H1 (cell line): ENCODE measurements at regions not wholly inside any gene's neighbourhood (a gene's known extent, or its start where the extent isn't known, plus 50 kb on each side); places are given as distances from the start of the nearest gene placed in this dataset.

Experiments
- CTCF ChIA-PET: fragments of 300-600 bp; sonication (Branson Sonifier 250); formaldehyde crosslinking; loops from one replicate; lab custom pipeline; 2021; ENCODE audit not compliant: partially characterized antibody; lab: Charles Lee
- POLR2A ChIA-PET: fragments of 300-600 bp; sonication (Branson Sonifier 250); formaldehyde crosslinking; loops from one replicate; lab custom pipeline; 2021; ENCODE audit warnings: inconsistent platforms; ENCODE audit not compliant: partially characterized antibody; lab: Charles Lee
- DNase-seq, 2 experiments: peaks; one replicate each; pipeline versions ENCODE4 v3.0.0 to v3.0.0-alpha.2; 2010 to 2022; ENCODE audit warnings: low spot score in 2 of 2, low read depth in 1 of 2, mixed read lengths in 1 of 2
- FAIRE-seq: peaks from 2 replicates; lab custom pipeline; 2011; peaks lifted over from hg19 to GRCh38; lab: Jason Lieb, UNC
- H2AFZ ChIP-seq: 2 replicates; pipeline ENCODE4 v1.8.1; 2012; ENCODE audit warnings: low read length, inconsistent platforms
- H2AK5ac ChIP-seq: 2 replicates; pipeline ENCODE4 v1.6.1; 2013; ENCODE audit warnings: low read depth, low read length
- H2BK120ac ChIP-seq: replicated peaks from 2 replicates; pipeline ENCODE3; 2013; ENCODE audit warnings: low read depth, low read length, inconsistent platforms
- H2BK12ac ChIP-seq: 2 replicates; pipeline ENCODE4 v1.6.1; 2013; ENCODE audit warnings: low read depth, low read length
- H2BK15ac ChIP-seq: 2 replicates; pipeline ENCODE4 v1.6.1; 2013; ENCODE audit warnings: low read length
- H2BK20ac ChIP-seq: 2 replicates; pipeline ENCODE4 v1.6.1; 2013; ENCODE audit warnings: low read length
- H2BK5ac ChIP-seq: 2 replicates; pipeline ENCODE4 v1.6.1; 2013; ENCODE audit warnings: low read depth, low read length
- H3K14ac ChIP-seq: 2 replicates; pipeline ENCODE4 v1.6.1; 2013; ENCODE audit warnings: inconsistent platforms; ENCODE audit not compliant: insufficient read length
- H3K18ac ChIP-seq: 2 replicates; pipeline ENCODE4 v1.6.1; 2013; ENCODE audit warnings: low read length; ENCODE audit errors: extremely low read depth
- H3K23ac ChIP-seq: 2 replicates; pipeline ENCODE4 v1.6.1; 2013; ENCODE audit warnings: inconsistent platforms; ENCODE audit not compliant: insufficient read length
- H3K23me2 ChIP-seq: 2 replicates; pipeline ENCODE4 v1.6.1; 2013; ENCODE audit warnings: low read depth, low read length
- H3K27ac ChIP-seq: 2 replicates; pipeline ENCODE4 v1.6.1; 2011; ENCODE audit warnings: low read depth, low read length, inconsistent platforms
- H3K27me3 ChIP-seq, 4 experiments: replicated peaks in 1 of 4; 1 replicate in 1 of 4; 2 replicates in 3 of 4; pipeline versions ENCODE4 v1.6.1 to v1.8.1; 2011 to 2013; ENCODE audit warnings: low read length in 3 of 4, mild to moderate bottlenecking in 3 of 4, inconsistent platforms in 2 of 4, mixed read lengths in 2 of 4, moderate library complexity in 1 of 4; ENCODE audit not compliant: control insufficient read depth in 3 of 4, insufficient read depth in 3 of 4; ENCODE audit errors: extremely low read depth in 1 of 4
- H3K36me3 ChIP-seq, 4 experiments: 2 replicates each; pipeline versions ENCODE4 v1.6.1 to v1.8.1; 2011 to 2013; ENCODE audit warnings: mild to moderate bottlenecking in 4 of 4, low read length in 3 of 4, moderate library complexity in 2 of 4, control low read depth in 1 of 4, inconsistent platforms in 1 of 4; ENCODE audit not compliant: insufficient read depth in 4 of 4, control insufficient read depth in 2 of 4
- H3K4ac ChIP-seq: replicated peaks from 2 replicates; pipeline ENCODE3; 2013; ENCODE audit warnings: low read length, low read depth, mixed read lengths, inconsistent platforms; ENCODE audit not compliant: insufficient read length
- H3K4me1 ChIP-seq, 4 experiments: replicated peaks in 1 of 4; 1 replicate in 1 of 4; 2 replicates in 3 of 4; pipeline versions ENCODE4 v1.6.1 to v1.8.1; 2011 to 2013; ENCODE audit warnings: low read length in 3 of 4, inconsistent platforms in 2 of 4, mixed read lengths in 1 of 4; ENCODE audit not compliant: insufficient read depth in 4 of 4, control insufficient read depth in 3 of 4
- H3K4me2 ChIP-seq, 2 experiments: 2 replicates each; pipeline versions ENCODE4 v1.6.1 to v1.8.1; 2011 to 2013; ENCODE audit warnings: low read depth in 2 of 2, low read length in 2 of 2, control low read depth in 1 of 2, inconsistent platforms in 1 of 2, mild to moderate bottlenecking in 1 of 2; ENCODE audit not compliant: insufficient read depth in 1 of 2
- H3K4me3 ChIP-seq, 4 experiments: fragments of 200-600, 300-600 bp in 1 of 4; sonication (generic), shearing (Covaris generic), sonication (Bioruptor Twin) in 1 of 4; 2 replicates each; pipeline versions ENCODE4 v1.5.1 to v1.8.1; 2011 to 2016; ENCODE audit warnings: low read length in 4 of 4, low read depth in 3 of 4, control low read depth in 2 of 4, inconsistent platforms in 2 of 4, mild to moderate bottlenecking in 2 of 4, mixed read lengths in 1 of 4, moderate library complexity in 1 of 4; ENCODE audit not compliant: insufficient read depth in 2 of 4; ENCODE audit errors: extremely low read depth in 1 of 4
- H3K56ac ChIP-seq: replicated peaks from 2 replicates; pipeline ENCODE3; 2013; ENCODE audit warnings: low read depth, mild to moderate bottlenecking, mixed read lengths, low read length, inconsistent platforms; ENCODE audit not compliant: insufficient read length
- H3K79me1 ChIP-seq: 2 replicates; pipeline ENCODE4 v1.6.1; 2013; ENCODE audit warnings: low read depth, low read length, control low read depth
- H3K79me2 ChIP-seq, 2 experiments: 2 replicates each; pipeline versions ENCODE4 v1.6.1 to v1.8.1; 2012 to 2013; ENCODE audit warnings: low read length in 2 of 2, mild to moderate bottlenecking in 2 of 2, inconsistent platforms in 1 of 2; ENCODE audit not compliant: insufficient read depth in 2 of 2, control insufficient read depth in 1 of 2
- H3K9ac ChIP-seq, 4 experiments: replicated peaks in 1 of 4; 1 replicate in 1 of 4; 2 replicates in 3 of 4; pipeline versions ENCODE4 v1.6.1 to v1.8.1; 2011 to 2013; ENCODE audit warnings: low read depth in 3 of 4, low read length in 3 of 4, control low read depth in 2 of 4, mild to moderate bottlenecking in 2 of 4, moderate library complexity in 2 of 4, inconsistent platforms in 1 of 4; ENCODE audit errors: extremely low read depth in 1 of 4
- H3K9me3 ChIP-seq, 2 experiments: 2 replicates each; pipeline versions ENCODE4 v1.6.1 to v1.8.1; 2012 to 2013; ENCODE audit warnings: mild to moderate bottlenecking in 2 of 2, moderate library complexity in 2 of 2, control low read depth in 1 of 2, inconsistent platforms in 1 of 2, low read depth in 1 of 2, low read length in 1 of 2, mixed read lengths in 1 of 2; ENCODE audit not compliant: insufficient read depth in 2 of 2
- H4K20me1 ChIP-seq, 2 experiments: replicated peaks in 1 of 2; 2 replicates each; pipeline versions ENCODE3 to v1.8.1; 2011 to 2013; ENCODE audit warnings: inconsistent platforms in 2 of 2, low read length in 2 of 2, mild to moderate bottlenecking in 1 of 2; ENCODE audit not compliant: insufficient read depth in 2 of 2, control insufficient read depth in 1 of 2
- H4K5ac ChIP-seq: 2 replicates; pipeline ENCODE4 v1.6.1; 2013; ENCODE audit warnings: low read length, low read depth, mixed read lengths, inconsistent platforms; ENCODE audit not compliant: insufficient read length
- H4K8ac ChIP-seq: 2 replicates; pipeline ENCODE4 v1.8.0; 2013; ENCODE audit warnings: mild to moderate bottlenecking, moderate library complexity, low read length, inconsistent platforms; ENCODE audit not compliant: insufficient read depth; ENCODE audit errors: extremely low read depth
- H4K91ac ChIP-seq: replicated peaks from 2 replicates; pipeline ENCODE3; 2013; ENCODE audit warnings: low read length, mixed read lengths, inconsistent platforms; ENCODE audit not compliant: insufficient read length
- BRCA1 ChIP-seq: IDR thresholded peaks from 2 replicates; pipeline ENCODE4 v1.6.1; 2012; ENCODE audit warnings: low read depth, low read length, improper control_type of control experiment
- CBX8 ChIP-seq: fragments of 300-800, 300-1000 bp; sonication (generic); IDR thresholded peaks from 2 replicates; pipeline ENCODE4 v1.7.1; 2016; ENCODE audit warnings: low read depth, low read length, borderline replicate concordance
- CEBPB ChIP-seq: IDR thresholded peaks from 2 replicates; pipeline ENCODE4 v1.6.1; 2012; ENCODE audit warnings: low read depth, low read length
- EZH2 ChIP-seq: fragments of 200-600 bp; sonication (generic); IDR thresholded peaks from 2 replicates; pipeline ENCODE4 v1.7.1; 2012; ENCODE audit warnings: low read depth, mild to moderate bottlenecking, moderate library complexity, low read length, inconsistent platforms; ENCODE audit not compliant: severe bottlenecking
- PHF8 ChIP-seq: fragments of 200-600 bp; sonication (generic); conservative IDR thresholded peaks from 2 replicates; pipeline ENCODE4 v1.7.1; 2012; ENCODE audit warnings: low read depth, mild to moderate bottlenecking, inconsistent platforms, low read length, moderate library complexity
- POLR2A ChIP-seq, 2 experiments: IDR thresholded peaks; 1 replicate in 1 of 2; 2 replicates in 1 of 2; pipeline ENCODE4 v1.6.1; 2011; ENCODE audit warnings: low read depth in 2 of 2, low read length in 2 of 2, mild to moderate bottlenecking in 2 of 2; ENCODE audit errors: control extremely low read depth in 1 of 2
- POU5F1 ChIP-seq: IDR thresholded peaks from 2 replicates; pipeline ENCODE4 v1.6.1; 2011; ENCODE audit warnings: low read depth, mild to moderate bottlenecking, low read length, moderate library complexity
- RNF2 ChIP-seq: fragments of 200-900, 300-1000 bp; sonication (generic); IDR thresholded peaks from 2 replicates; pipeline ENCODE4 v1.7.1; 2016; ENCODE audit warnings: borderline replicate concordance, low read depth, mild to moderate bottlenecking, antibody characterized with exemption, low read length; ENCODE audit not compliant: poor library complexity, severe bottlenecking; ENCODE audit errors: missing control alignments
- SIX5 ChIP-seq: IDR thresholded peaks from 2 replicates; pipeline ENCODE4 v1.6.1; 2011; ENCODE audit warnings: mild to moderate bottlenecking, low read depth, low read length
- SP1 ChIP-seq: IDR thresholded peaks from 2 replicates; pipeline ENCODE4 v1.6.1; 2011; ENCODE audit warnings: low read depth, low read length
- WGBS, 2 experiments: shearing (Covaris generic) in 1 of 2; methylation state at CpG; one replicate each; pipeline versions ENCODE4 v1.1.6 to v1.1.7; 2013 to 2015; ENCODE audit warnings: low lambda C conversion rate in 2 of 2, mixed read lengths in 2 of 2, inconsistent platforms in 1 of 2, low coverage in 1 of 2, missing lambda C conversion rate in 1 of 2; ENCODE audit not compliant: insufficient replicate concordance in 2 of 2, insufficient coverage in 1 of 2, insufficient read length in 1 of 2; ENCODE audit errors: extremely low coverage in 1 of 2, missing lambda C conversion rate in 1 of 2; 5-methylcytosine and 5-hydroxymethylcytosine counted together
- TF ChIP-seq, protein P1 (sequence below): IDR thresholded peaks from 2 replicates; pipeline ENCODE4 v1.6.1; 2011; ENCODE audit warnings: low read length, improper control_type of control experiment
- TF ChIP-seq, protein P2 (sequence below), 3 experiments: IDR thresholded peaks; 1 replicate in 2 of 3; 2 replicates in 1 of 3; pipeline versions ENCODE4 v1.5.1 to v1.6.1; 2011; ENCODE audit warnings: low read length in 3 of 3, mild to moderate bottlenecking in 3 of 3, inconsistent platforms in 2 of 3, low read depth in 1 of 3, moderate library complexity in 1 of 3; ENCODE audit not compliant: insufficient read depth in 1 of 3; ENCODE audit errors: control extremely low read depth in 1 of 3

GRCh38 chrY:15926499-15926898 is 1402.2 kb downstream of the NLGN4Y start:
- Histone ChIP-seq H3K79me1 (no peaks in the 10 kb centered on the region), H3K4me1 (no peaks in the 10 kb centered on the region), H3K14ac (no peak overlapping the region), H4K91ac (no peak overlapping the region), H4K8ac (no peak overlapping the region), H3K23ac (no peak overlapping the region), H2BK120ac (no peak overlapping the region), H4K20me1 (no peaks in the 10 kb centered on the region), H3K27ac (no peak overlapping the region), H3K9ac (no peak overlapping the region), H3K36me3 (no peaks in the 10 kb centered on the region), H2AFZ (no peak overlapping the region), H3K79me2 (no peaks in the 10 kb centered on the region), H3K27me3 (no peaks in the 10 kb centered on the region), H2BK20ac (no peak overlapping the region), H3K4ac (no peak overlapping the region), H3K9me3 (no peaks in the 10 kb centered on the region), H2BK5ac (no peak overlapping the region), H2AK5ac (no peak overlapping the region), H4K5ac (no peak overlapping the region), H3K4me2 (no peak overlapping the region), H3K56ac (no peak overlapping the region), H2BK15ac (no peak overlapping the region), H2BK12ac (no peak overlapping the region), H3K4me3 (no peak overlapping the region), H3K18ac (no peak overlapping the region), H3K23me2 (no peaks in the 10 kb centered on the region)
- WGBS, 2 experiments = 100% methylated on average over 2 of the region's 2 CpGs; no CpG with 5 or more reads in 1 of the 2 experiments
- FAIRE-seq = no peak
- no peak for DNase-seq
- ChIA-PET CTCF (no interaction called here), POLR2A (no interaction called here)
- TF ChIP-seq POLR2A (IDR thresholded peaks at IDR 0.05; ENCODE audit: control extremely low read depth in 1 of 2, low read depth in 2 of 2, low read length in 2 of 2) (no peak), RNF2 (no peak), POU5F1 (no peak), CEBPB (no peak), BRCA1 (no peak), EZH2 (no peak), CBX8 (no peak), PHF8 (no peak), SIX5 (no peak), SP1 (no peak)
- TF ChIP-seq, protein P1, sequence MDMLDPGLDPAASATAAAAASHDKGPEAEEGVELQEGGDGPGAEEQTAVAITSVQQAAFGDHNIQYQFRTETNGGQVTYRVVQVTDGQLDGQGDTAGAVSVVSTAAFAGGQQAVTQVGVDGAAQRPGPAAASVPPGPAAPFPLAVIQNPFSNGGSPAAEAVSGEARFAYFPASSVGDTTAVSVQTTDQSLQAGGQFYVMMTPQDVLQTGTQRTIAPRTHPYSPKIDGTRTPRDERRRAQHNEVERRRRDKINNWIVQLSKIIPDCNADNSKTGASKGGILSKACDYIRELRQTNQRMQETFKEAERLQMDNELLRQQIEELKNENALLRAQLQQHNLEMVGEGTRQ = no peak
- TF ChIP-seq, protein P2, sequence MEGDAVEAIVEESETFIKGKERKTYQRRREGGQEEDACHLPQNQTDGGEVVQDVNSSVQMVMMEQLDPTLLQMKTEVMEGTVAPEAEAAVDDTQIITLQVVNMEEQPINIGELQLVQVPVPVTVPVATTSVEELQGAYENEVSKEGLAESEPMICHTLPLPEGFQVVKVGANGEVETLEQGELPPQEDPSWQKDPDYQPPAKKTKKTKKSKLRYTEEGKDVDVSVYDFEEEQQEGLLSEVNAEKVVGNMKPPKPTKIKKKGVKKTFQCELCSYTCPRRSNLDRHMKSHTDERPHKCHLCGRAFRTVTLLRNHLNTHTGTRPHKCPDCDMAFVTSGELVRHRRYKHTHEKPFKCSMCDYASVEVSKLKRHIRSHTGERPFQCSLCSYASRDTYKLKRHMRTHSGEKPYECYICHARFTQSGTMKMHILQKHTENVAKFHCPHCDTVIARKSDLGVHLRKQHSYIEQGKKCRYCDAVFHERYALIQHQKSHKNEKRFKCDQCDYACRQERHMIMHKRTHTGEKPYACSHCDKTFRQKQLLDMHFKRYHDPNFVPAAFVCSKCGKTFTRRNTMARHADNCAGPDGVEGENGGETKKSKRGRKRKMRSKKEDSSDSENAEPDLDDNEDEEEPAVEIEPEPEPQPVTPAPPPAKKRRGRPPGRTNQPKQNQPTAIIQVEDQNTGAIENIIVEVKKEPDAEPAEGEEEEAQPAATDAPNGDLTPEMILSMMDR (IDR thresholded peaks at IDR 0.05; ENCODE audit: control extremely low read depth in 1 of 3, insufficient read depth in 1 of 3, low read depth in 1 of 3, low read length in 3 of 3) = no peak
